GM19351 (cell line): ENCODE measurements at regions not wholly inside any gene's neighbourhood (a gene's known extent, or its start where the extent isn't known, plus 50 kb on each side); places are given as distances from the start of the nearest gene placed in this dataset.

Source experiments
- ATAC-seq: cut with Tn5 transposase; IDR thresholded peaks from one replicate; pipeline ENCODE4 v1.9.1; 2021; ENCODE audit warnings: mild to moderate bottlenecking, moderate library complexity; ENCODE audit not compliant: unreplicated experiment

GRCh38 chr22:22432937-22433336, 75.6 kb downstream of the ZNF280B start:
- no peak for ATAC-seq

- ATAC-seq, result no peak
These were observed 74.8 kb downstream of the ZNF280B start for GRCh38 chr22:22433770-22434169.
